ENCODE measurements at regions not wholly inside any gene's neighbourhood (a gene's known extent, or its start where the extent isn't known, plus 50 kb on each side); places are given as distances from the start of the nearest gene placed in this dataset.

DNA sequence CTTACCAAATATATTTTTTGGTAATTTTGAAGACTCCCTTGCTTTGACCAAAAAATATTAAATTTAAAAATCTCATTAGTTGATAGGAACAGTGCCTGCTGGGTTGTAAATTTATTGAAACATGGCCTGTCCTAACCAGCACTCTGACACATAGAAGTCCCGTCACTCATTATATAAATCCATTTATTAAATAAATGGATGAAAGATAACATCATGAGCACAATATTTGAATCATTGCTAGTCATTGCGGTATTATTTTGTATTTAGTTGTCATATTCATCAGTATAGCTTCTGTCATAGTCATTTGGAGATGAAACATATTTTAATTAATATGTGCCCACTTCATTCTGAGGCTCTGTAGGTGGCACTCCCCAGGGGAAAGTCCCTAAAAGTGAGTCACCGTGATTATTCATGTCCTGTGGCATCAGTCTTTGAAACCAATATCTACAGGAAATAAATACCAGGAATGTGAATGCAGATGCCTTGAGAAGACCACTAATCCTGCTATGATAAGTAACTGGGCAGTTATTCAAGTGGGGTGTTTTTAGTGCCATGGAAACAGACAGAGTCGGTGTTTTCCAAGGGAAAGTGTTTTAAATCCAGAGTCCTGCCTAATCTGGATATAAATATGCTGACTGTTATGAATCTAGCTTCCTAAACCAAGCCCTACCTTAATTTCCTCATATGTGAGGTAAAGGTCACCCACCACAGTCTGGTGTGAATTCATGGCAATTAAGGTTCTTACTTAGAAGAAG, 302.0 kb downstream of the DUSP10 start:
- peak; percentile 73 for DNase-seq

DNA sequence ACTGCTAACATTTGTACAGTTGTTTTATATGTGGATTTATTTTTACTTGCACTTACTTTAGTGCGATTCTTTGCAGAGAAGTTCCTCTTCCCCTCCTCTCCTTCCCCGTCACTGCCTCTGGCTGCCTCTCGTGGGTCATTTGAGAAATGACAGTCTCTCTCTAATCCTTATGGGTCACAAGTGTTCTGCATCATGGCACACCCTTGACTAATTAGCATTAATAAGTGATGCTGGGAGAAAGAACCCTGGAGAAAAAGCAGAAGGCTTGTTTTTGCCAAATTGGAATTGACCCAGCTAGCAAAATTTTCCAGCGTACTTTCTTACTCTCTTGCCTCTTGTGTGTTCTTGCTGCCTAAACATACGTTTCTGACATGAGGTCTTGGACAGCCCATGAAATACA, 301.2 kb downstream of the DUSP10 start:
- no peak for DNase-seq

DNA sequence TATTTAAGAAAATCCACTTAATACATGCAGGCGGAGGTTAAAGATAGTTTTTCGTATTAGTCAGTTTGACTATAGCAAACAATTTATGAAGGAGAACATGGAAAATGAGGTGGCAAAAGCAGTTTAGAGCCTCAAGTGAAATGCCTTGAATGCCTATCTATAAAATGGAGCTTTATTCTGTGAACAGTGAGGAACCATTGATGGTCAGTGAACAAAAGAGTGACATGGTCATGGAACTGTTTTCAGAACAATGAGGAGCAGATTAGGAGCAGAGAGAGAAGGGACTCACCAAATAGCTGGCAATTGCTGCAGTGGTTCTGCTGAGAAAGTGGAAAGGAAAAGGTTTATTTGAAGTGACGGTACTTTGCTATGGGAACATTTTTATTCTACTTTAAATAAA, 299.8 kb downstream of the DUSP10 start:
- DNase-seq, result no peak

DNA sequence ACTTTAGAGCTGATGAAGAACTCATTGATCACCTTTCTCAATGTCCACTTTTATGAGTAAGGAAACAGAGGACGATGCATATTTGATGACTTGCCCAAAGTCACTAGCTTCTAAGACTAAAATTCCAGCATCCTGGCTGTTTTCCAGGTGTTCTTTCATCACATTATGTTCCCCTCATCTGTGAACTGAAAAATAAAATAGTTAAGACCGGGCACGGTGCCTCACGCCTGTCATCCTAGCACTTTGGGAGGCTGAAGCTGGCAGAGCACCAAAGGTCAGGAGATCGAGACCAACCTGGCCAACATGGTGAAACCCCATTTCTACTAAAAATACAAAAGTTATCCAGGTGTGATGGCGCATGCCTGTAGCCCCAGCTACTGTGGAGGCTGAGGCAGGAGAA, 297.5 kb downstream of the DUSP10 start:
- DNase-seq, result no peak

DNA sequence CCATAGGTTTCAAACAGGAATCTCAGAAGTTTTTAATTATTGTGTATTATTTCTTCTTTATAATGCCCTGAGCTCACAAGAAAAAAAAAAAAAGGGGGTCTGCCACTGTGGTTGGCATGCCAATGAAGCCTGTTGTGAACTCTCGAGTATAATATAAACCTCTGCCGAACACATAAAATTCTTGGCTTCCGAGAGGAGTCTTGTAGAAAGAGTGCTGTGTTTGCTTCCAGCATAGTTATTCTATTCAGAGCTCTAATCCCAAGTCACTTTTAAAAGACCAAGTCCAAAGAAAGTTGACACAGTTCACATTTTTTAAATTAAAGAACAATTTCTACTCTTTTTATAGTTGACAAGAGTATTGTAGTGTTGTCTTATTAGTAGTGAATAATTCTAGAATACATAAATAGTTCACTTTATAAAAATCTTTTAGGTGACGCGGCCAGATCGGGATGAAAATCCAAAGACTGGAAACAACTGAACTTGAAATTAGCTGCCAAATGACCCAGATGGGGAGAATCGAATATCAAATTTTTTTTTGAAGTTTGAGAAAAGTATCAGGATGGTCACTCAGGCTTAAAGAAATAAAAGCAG, 293.2 kb downstream of the DUSP10 start:
- DNase-seq, result no peak

DNA sequence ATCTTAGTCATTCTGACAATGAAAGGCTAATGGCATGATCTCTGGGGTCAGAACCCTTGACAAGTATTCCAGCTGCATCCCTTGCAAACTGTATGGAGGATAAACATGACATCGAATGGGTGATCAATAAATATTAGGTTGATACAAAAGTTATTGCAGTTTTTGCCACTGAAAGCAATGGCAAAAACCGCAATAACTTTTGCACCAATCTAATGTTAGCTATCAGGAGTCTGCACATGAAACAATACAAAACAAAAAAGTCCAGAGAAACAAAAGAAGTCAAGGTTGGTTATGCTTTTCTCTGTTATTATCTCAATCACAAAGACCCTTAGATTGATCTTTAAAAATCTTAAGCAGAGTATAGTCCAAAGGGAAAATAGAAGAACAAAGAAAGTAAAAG, 292.7 kb downstream of the DUSP10 start:
- DNase-seq, result no peak

DNA sequence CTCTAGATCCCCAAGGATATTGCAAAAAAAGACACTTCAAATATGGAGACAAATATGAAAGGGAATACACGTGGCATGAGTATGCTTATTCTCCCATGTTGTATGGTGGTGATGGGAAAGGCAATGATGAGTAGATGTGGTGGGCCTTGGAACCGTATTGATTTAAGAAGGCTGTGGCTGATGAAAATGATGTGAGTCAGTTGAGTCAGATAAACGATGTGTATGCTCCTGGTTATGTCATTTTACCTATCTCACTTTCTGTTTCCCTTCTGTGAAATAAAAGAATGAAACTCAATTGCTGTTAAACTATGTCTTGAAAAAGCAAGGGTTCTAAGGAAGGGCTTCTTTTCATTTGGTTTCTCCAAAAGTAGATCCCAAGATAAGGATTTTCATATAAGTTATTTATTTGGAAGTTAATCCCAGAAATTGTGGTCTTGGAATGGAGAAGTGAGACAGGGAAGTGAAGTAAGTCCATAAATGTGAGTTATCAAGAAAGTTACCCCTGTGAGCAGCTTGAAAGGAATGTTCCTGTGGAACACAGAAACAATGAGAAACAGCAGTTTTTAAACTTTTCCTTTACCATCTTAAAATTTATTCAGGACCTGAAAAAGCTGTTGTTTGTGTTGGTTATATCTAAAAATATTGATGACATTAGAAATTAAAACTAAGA, 292.0 kb downstream of the DUSP10 start:
- no peak for DNase-seq

DNA sequence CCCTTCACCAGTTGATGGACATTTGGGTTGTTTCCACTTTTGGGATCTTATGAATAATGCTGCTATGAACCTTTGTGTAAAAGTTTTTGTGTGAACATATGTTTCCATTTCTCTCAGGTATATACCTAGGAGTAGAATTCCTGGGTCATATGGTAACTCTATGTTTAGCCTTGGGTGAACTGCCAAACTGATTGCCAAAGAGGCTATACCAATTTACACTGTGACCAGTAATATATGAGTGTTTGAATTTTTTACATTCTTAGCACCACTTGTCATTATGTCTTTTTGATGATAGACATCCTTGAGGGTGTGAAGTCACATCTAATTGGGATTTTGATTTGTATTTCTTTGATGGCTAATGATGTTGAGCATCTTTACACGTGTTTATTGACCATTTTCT, 290.1 kb downstream of the DUSP10 start:
- no peak for DNase-seq

DNA sequence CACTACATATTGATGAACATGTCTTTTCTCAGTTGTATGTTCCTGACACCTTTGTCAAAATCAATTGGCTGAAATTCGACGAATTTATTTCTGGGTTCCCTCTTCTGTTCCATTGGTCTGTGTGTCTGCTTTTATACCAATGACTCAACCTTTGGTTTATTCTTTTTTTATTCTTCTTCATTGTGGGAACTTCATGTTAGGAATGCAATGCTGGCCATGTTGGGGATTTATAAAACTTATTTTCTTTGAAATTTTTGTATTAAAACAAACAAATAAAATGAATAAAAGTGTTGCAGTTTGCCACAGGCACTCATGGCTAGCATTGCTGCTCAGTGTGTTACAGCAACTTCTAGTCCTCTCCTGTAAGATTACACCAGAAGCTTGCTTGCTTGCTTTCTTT, 287.8 kb downstream of the DUSP10 start:
- DNase-seq, result no peak

DNA sequence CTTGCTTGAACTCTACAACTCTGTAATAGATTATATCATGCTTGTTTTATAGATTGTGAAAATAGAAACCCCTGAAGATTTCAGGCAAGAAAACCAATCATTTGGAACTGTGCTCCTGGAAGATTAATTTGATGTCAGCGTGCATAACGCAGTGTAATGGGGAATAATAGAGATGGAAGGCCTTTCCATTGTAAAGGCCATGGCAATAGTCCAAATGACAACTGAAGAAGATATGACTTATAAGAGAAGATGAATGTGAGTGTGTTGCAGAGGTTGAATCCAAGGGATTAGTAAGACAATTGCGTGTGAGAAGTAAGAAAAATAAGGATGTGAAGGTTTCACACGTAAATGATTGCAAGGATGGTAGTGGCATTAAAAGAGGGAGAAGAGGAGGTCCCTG, 285.0 kb downstream of the DUSP10 start:
- DNase-seq, result no peak

DNA sequence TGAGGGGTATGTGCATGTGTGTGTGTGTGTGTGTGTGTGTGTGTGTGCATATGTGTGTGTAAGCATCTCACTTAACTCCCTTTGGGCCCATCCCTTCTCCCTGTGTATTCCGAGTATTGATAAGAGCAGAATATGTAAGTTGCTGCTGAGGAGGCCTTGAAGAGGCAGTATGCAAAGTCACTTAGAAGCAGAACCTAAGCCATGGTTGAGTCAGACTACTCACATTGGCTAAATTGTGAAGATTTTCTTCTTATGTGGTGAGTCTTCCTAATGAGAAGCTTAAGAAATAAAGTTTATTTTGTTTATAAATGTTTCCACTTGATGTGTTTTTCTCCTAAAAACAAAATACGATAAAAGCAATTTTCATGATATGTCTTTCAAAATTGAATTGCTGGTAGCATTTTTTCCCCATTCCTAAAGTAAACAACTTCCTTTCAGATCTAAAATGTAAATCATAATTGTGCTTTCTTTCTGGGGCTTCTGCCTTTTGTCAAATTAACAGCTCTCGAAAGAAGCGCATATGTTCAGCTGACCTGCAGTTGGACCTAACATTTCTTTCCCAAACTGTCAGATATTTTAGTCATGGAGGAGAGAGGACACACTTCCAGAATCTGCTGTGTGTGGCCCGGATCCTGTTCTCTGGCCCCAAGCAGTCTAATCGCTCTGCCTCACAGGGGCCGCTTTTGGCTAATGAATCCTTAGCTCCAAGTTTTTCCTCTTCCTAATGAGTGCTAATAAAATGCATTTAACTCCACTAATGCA, 284.0 kb downstream of the DUSP10 start:
- no peak for DNase-seq

DNA sequence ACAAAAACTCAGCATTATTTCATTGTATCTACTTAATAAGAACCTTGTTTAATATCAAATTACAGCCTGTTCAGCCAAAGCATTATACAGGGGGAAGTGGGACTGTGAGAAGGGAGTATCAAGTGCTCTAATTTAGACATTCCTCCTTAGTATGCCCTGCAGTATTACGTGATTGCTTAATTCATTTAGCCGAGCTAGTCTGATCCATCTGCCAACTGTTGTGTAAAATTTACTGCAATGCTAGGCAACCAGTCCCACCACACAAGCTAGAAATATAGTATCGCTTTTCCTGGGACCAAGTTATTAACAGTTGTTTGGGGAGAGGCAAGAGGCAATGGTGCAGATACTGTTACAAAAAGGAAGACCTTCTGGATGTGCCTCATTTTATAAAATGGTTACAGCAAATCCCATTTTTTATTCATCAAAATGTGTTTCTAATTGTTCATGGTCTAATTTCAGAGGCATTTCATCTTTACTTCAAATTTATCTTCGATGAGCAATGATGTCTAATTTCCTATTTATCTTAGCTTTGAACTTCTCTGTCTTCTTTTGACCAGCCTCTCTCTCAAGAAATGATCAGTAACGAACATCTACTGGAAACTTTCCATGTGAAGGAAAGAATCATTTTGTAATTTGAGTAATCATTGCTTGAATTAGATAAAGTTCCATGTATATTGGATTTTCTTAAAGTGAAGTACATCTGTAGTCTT, 283.3 kb downstream of the DUSP10 start:
- no peak for DNase-seq

DNA sequence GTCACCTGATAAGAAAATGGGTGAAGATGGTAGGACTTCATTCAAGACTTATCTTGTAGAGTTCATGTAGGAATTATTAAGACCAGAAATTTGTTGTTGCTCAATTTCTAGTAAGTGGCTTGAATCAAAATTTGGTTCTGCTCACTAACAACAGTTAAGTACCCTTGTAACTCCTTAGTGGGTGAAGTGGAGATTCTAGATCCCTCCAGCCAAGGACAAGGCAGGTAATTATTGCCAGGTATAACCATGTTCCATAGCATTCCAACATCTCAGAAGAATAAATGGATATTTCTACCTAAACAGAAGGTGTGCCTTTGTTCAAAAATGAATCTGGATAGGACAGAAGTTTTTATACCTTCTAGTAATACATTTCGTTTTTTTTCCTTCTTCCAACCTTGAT, 282.3 kb downstream of the DUSP10 start:
- no peak for DNase-seq

DNA sequence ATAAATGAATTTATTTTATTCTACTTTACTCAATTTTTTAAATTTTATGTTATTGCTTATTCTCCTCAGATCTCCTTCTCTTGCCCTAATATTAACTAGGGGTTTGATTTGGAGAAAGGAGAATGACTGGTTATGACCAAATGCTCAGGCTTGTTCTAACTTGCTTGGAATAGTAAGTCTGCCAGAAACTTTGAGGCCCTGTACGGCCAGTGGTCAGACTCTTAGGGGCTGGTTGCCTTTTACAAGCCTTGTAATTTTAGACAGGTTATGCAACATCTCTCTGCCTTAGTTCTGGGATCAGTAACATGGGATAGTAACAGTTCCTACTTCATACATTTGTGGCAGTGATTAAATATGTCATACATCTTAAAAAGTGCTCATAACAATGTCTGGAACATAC, 279.5 kb downstream of the DUSP10 start:
- DNase-seq, result no peak

DNA sequence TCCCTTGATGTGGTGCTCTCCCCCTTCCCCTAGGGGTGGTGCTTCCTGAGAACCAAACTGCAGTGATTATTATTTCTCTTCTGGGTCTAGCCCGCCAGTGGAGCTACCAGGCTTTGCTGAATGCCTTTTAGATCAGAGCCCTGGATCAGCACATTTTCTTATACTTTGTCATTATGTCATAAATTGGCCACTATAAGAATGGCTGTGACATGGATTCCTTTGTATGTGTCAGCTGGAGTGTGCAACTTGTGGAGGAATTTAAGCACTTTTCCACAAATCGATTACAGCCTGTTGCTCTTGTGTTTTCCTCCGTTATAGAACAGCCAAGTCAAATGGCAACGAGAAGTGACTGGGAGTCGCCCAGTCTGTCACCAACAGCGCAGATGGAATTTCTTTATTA, 273.3 kb downstream of the DUSP10 start:
- no peak for DNase-seq

DNA sequence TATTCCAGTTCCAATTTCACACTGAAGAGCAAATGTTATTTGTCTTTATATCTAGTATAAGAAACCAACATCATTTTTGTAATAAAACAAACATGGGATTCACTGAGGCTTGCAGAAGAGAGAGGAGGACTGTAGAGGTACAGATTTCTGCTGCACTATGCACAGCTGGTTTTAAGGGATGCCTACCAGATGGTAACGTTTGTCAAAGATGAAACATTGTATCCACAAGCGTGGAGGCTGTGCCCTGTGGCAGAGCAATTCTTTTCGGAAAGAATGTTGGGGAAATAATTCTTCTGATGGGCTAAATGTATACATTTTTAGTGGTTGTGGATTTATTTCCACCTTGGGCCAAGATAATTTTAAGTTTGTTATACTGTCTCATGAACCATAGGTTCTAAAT, 272.4 kb downstream of the DUSP10 start:
- no peak for DNase-seq

DNA sequence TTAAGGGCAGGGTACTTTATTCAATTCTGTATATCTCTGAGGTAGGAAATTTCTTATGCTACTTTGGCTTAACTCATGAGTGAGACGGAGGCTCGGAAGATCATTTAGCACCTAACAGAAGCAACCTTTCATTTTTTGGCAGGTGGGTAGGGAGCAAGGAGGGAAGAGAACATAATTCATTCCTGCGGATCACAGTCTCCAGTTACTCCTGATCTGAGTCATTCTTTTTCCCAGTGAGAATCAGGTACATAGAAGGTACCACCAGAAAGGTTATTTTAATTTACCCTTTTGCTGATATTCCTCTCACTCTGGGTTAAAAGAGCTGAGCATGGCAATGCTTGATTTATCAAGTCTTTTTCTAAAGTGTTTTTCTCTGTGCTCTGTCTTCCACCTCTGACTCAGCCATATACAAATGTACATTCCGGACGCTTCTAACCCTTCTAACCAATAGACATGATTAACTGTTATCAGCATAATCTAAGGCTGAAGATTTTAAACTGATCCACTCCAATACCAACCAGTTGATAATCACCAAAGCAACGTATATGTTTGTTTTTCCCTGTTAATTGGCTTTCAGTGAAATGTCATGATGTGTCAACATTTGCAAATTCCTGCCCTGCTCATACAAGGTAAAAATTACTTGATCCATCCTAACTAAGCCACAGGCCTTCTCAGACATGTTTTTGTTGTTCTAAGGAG, 271.7 kb downstream of the DUSP10 start:
- no peak for DNase-seq

DNA sequence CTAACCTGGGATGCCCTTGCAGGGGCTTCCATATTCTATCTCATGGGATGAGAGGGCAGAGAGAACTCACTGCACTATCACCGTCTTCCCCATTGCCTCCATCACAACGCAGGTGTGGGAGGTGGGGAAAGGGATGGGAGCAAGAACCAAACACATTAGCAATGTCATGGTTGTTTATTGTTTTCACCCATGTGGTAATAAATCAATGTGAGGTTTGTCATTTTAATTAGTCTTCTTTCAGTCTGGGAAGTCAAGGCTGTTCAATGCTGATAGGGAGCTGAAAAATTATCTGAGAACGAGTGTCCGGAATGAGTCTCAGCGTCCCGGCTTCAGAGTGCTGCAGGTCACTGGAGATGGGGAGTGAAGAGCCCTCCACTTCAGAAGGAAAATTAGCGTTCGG, 268.5 kb downstream of the DUSP10 start:
- no peak for DNase-seq

DNA sequence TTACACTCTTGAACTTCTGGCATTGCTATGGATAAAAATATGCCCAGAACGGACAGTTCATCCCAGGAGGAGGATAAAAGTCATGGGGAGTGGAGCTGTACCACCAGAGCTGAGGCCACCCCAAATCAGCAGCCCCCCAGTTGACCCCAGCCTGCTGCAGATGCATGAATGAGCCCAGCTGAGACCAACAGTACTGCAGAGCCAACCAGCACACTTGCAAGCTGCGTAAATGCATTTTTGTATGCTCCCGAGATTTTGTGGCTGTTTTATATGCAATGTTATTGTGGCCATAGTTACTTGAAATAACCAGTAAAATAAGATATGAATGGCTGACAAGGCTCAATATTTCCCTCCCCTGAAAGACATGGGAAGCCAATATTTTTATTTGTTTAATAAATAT, 264.6 kb downstream of the DUSP10 start:
- no peak for DNase-seq

DNA sequence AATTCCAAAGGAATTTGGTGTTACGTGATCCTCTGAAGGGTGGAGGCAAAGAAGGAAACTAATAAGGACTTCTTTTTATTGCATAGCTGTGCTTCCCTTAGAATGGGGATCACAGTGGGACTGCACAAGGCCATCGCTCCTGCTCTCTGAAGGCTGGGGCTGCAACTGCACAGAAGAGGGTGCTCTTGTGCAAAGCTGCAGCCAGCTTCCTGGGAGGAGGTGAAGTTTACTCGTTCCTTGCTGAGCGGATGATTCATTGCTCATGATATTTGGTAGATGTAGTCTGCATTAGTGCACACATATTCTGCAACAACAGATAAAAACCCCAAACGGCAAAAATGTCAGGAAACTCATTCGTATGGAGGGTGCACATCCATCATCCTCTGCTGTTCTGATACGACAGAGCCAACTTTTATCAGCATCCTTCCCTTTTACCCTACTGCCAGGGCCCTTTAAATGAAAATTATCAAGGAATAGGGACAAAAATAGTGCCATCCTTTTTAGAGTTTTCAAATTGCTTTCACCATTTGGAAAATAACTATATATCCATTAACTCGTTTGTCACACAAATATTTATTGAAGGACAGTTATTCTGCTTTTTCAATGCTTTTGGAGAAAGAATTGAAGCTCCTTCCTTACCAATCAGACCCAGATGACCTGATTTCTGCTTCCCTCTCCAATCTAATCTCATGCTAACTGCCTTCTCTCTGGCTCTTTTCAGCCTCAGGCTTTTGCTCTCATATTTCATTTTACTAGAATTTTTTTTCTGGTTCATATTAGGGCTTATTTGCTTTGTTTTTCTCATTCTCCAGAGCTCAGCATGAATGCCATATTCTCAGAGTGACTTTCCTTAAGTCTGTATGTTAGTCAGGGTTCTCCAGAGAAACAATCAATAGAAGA, 263.6 kb downstream of the DUSP10 start:
- peak; percentile 52 for DNase-seq
